ENCODE measurements at regions not wholly inside any gene's neighbourhood (a gene's known extent, or its start where the extent isn't known, plus 50 kb on each side); places are given as distances from the start of the nearest gene placed in this dataset.

DNA sequence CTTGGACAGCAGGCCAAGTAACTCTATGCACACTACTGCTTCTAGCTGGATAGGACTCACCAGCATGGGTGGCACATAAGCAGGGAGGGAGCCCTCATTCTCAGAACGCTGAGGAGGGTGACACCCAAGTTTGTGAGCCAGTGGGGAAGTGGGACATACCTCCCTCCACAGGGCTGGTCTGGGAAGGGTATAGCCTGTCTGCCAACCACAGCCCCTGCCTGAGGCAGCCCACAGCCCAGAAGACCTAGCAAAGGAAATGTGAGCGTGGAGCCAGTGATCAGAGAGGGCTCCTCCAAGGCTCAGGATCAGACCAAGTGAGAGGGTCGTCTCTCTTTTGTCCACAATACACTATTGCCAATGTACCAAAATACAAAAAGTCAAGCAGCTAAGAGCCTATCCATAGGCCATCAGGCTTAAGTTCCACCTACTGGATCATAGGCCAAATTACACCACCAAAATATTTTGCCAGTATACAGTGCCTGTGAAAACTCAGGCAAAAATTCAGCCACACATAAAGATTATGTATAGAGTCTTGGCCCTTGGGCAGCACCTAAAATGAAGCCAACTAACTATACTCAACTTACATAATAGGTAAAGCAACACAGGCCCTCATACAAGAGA is 1203.1 kb downstream of the PCDH18 start:
- FAIRE-seq (no peak), DNase-seq (ENCODE audit: low spot score) (no peak)

- no peak for FAIRE-seq
Measured at GRCh38 chr4:136328131-136328530, 1204.2 kb downstream of the PCDH18 start.

GRCh38 chr4:136320465-136320813 is 1211.9 kb downstream of the PCDH18 start:
- FAIRE-seq = no peak

More at GRCh38 chr4:136328131-136328530, 1204.2 kb downstream of the PCDH18 start:
- no peak for DNase-seq (ENCODE audit: low spot score)

DNA sequence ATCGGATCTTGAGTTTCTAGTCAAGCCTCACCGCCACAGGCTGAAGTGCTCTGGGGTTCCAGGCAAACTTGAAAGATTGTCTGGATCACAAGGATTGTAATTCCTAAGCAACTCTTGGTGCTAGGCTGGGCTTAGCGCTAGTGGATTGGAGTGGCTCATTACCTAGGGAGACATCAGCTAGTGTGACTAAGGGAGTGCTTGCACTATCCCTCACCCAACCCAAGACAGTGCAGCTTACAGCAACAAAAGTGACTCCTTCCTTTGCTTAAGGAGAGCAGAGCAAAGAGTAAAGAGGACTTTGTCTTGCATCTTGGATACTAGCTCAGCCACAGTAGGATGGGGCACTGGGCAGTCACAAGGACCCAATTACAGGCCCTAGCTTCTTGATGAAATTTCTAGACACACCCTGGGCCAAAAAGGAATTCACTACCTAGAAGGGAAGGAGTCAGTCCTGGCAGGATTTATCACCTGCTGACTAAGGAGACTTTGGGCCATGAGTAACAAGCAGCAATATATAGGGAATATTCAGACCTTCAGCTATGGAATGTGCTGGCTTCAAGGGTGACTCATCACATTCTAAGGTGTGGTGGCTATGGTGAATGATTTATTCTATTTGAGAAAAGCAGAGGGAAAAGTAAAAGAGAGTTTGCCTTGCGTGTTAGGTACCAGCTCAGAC is 1212.4 kb downstream of the PCDH18 start:
- peak; percentile 96 for DNase-seq (ENCODE audit: low spot score)
- FAIRE-seq = peak; percentile 96

More at GRCh38 chr4:136320465-136320813, 1211.9 kb downstream of the PCDH18 start:
- no peak for DNase-seq (ENCODE audit: low spot score)

DNA sequence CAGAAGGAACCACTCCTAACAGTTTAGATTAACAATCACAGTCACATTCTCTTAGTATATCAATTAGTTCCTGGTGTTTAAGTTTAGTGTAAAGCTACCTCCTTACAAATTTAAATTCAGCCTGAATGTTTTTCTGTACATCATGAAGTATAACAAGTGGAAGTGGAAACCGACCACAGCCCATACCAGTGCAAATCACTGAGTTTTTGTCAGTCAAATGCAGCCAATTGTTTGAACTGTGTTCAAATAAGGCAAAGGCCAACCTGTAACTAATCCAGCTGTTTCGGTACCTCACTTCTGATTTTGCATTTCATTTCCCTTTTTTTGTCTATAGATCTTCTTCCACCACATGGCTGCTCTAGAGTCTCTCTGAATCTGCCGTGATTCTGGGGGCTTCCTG is 1215.3 kb downstream of the PCDH18 start:
- FAIRE-seq = no peak
- DNase-seq (ENCODE audit: low spot score) = no peak

- FAIRE-seq (no peak), DNase-seq (ENCODE audit: low spot score) (no peak)
Measured at GRCh38 chr4:136314686-136315085, 1217.6 kb downstream of the PCDH18 start.

- DNase-seq (ENCODE audit: low spot score) (no peak), FAIRE-seq (no peak)
Measured at GRCh38 chr4:136311774-136312173, 1220.5 kb downstream of the PCDH18 start.

- no peak for FAIRE-seq
- no peak for DNase-seq (ENCODE audit: low spot score)
Measured at GRCh38 chr4:136307765-136308164, 1224.5 kb downstream of the PCDH18 start.

DNA sequence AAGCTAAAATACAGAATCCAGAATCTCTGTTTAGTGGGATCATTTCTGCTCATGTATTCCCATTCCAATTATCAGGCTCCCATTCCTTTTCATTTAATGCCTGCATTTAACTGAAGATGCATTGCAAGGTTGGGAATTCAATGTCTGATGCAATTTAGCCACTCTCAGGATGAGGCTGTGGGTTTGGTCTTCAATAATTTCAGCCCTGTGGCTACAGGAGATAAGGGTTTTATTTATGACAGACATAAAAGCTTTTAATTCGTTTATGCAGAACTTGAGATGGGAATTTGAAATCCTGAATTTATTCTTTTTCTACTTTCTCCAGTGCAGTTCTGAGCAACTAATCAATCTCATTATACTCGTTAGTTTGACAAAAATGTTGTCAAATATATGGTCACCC is 1225.9 kb downstream of the PCDH18 start:
- DNase-seq (ENCODE audit: low spot score) (no peak), FAIRE-seq (no peak)

DNA sequence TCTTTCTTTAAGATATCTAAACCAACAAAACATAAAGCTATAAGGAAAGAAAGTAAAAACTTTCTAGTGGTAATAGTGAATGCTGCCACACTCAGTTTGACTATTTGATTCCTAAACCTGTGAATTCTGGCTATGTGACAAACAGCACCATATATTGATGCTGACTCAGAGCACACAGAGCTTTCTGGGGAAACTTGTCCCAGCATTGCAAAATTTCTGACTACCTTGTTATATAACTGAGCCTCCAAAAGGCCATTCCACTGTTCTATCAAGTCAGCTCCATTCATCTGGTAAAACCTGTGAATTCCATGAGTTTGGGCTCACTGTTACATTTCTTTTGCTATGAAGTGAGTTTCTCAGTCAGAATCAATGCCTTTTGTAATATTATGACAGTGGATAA is 1229.7 kb downstream of the PCDH18 start:
- no peak for FAIRE-seq

DNA sequence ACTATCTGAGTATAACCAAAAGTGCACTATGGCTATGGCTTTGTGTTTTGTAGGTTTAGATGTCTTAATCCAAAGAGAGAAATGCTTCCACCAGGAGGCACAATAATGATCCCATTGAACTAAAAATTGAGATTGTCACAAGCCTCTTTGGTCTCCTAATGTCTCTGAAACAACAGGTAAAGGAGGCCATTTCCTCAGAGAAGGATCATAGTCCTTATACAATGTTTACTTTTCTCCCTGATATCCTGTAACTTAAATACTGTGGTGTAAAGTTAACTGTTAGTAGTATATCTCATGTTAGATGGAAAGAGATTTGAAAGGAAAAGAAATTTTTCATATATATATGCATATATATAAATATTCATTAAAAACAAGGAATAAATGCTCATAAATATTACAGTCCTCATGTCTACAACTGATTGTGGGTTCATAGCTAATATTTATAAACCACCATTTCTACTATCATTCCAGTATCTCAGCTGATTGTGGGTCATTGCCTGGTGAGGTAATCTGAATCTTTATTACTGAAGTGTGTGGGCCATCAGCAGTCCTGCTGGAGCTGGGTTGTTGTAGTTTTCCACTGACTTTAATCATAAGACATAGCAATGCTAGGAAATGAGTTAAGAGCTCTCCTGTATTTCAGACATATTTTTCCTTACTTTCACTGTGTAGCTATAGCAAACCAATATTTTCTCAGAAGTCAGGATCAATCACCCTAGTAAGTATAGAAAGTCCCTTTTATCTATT is 1230.4 kb downstream of the PCDH18 start:
- no peak for DNase-seq (ENCODE audit: low spot score)
- no peak for FAIRE-seq

More for the DNA sequence above, 1229.7 kb downstream of the PCDH18 start:
- no peak for DNase-seq (ENCODE audit: low spot score)

DNA sequence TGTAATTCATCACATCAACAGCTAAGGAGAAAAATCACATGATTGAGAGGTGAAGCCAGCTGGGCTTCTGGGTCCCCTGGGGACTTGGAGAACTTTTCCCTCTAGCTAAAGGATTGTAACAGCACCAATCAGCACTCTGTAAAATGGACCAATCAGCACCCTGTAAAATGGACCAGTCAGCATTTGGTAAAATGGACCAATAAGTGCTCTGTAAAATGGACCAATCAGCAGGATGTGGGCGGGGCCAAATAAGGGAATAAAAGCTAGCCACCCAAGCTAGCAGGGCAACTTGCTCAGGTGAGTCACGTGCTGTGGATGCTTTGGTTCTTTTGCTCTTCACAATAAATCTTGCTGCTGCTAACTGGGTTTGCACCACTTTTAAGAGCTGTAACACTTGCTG is 1248.3 kb downstream of the PCDH18 start:
- DNase-seq (ENCODE audit: low spot score) (no peak), FAIRE-seq (no peak)

DNA sequence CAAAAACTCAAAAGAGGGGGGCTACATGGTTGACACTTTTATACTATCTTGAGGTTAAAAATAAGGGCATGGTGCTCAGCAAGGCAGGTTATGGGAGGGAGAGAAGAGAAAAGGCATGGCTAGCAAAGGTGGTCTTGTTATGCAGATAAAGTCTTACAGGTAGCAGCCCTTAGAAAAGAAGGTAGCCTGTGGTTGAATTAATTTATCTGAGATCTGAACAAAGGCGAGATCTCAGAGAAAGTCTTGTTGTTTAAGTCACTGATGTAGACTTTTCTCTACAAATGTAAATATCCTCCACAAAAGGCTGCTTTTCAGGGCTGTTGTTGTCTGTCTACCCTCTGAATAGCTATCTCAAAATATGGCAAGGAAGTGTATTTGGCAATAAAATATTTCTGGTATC is 1250.4 kb downstream of the PCDH18 start:
- FAIRE-seq (no peak), DNase-seq (ENCODE audit: low spot score) (no peak)

DNA sequence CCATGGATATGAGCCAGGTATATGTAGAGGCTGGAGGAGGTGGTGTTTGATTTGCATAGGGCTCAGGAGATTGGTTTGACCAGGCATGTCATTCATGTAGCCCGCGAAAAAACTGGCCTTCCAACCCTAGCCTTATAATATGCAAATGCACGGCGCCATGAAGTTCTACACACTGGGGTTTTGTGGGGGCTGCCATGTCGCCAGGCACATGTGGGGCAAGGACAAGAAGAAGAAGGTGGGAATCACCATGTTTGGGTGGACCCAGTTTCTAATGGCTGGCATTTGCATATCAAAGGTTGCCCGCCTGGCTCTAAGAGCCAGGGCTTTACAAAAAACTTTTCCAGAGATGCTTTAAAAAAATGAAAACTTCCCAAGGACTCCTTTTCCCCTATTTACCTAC is 1251.0 kb downstream of the PCDH18 start:
- no peak for FAIRE-seq

DNA sequence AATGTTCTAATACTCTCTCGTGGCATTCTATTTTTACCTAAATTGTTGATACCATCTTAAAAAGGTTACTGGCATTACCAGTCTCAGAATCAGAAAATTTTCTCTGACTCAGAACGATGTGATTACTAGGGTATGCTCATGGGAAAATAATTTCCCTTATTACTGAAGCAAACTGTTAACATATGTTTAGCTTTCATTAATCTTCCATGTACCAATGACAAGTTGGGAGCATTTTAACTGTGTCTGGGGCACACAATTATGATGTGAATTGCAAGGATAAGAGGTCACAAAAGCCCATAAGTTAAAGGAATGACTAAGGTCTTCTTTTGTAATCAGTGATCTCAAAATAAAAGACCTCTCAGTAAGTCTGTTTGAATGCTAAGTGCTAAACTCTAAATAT is 1254.6 kb downstream of the PCDH18 start:
- FAIRE-seq (no peak), DNase-seq (ENCODE audit: low spot score) (no peak)

More for the DNA sequence above, 1251.0 kb downstream of the PCDH18 start:
- DNase-seq (ENCODE audit: low spot score) = no peak

- no peak for DNase-seq (ENCODE audit: low spot score)
- no peak for FAIRE-seq
Measured at GRCh38 chr4:136246876-136247275, 1285.4 kb downstream of the PCDH18 start.

GRCh38 chr4:136241221-136241986 is 1290.9 kb downstream of the PCDH18 start:
- FAIRE-seq (no peak), DNase-seq (ENCODE audit: low spot score) (no peak)

GRCh38 chr4:136227315-136227714 is 1305.0 kb downstream of the PCDH18 start:
- DNase-seq (ENCODE audit: low spot score) = no peak
- FAIRE-seq = no peak

DNA sequence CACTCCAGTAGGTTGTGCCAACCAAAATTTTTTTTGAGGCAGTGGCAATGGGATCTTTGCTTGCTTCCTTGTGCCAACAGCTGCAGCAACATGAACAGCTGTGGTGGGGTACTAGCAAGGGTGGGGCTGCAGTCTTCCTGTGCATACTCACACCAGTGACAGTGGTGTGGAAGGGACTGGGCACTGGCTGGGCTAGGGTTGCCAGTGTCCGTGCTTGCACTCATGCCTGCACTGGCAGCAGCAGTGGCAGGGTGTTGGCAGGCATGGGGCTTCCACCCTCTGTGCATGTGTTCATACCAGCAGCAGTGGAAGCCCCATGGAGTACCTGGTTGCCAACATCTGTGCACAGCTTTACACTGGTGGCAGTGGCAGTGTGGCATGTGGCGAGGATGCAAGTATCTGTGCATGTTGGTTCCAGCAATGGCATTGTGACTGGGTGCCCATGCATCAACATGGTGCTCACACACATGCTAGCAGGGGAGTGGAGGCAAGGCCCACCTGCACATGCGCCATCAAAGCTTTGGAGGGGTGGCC is 1312.6 kb downstream of the PCDH18 start:
- FAIRE-seq (no peak), DNase-seq (ENCODE audit: low spot score) (no peak)

DNA sequence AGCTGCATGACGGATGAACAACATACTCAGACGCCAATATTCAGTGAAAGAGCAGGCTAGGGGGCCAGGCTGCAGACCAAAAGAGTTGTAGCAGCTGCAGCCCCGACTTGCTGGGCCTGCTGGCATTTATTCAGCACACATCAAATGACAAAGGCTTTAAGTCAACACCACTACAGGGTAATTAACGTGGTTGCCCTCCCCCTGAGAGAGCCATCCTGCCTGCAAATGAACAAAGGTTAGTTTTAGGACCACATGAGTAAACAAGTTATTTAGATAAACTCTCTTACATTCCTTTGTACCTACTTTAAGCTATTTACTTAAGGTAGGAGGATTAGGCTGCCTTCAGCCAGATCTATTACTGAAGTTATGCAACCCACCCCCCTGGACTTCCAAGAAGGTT is 1329.1 kb downstream of the PCDH18 start:
- FAIRE-seq (no peak), DNase-seq (ENCODE audit: low spot score) (no peak)

- DNase-seq (ENCODE audit: low spot score) = no peak
- no peak for FAIRE-seq
Measured at GRCh38 chr4:136198358-136198757, 1333.9 kb downstream of the PCDH18 start.

- no peak for FAIRE-seq
- no peak for DNase-seq (ENCODE audit: low spot score)
Measured at GRCh38 chr4:136194962-136195361, 1337.3 kb downstream of the PCDH18 start.

Measured in RCC 7860 (cell line).